Loucy (cell line): ENCODE measurements at regions not wholly inside any gene's neighbourhood (a gene's known extent, or its start where the extent isn't known, plus 50 kb on each side); places are given as distances from the start of the nearest gene placed in this dataset.

Source experiments
- CTCF ChIP-seq: fragments of 200-600 bp; sonication (generic); conservative IDR thresholded peaks from 2 replicates; pipeline ENCODE4 v1.5.1; 2014; ENCODE audit warnings: mild to moderate bottlenecking, antibody characterized with exemption, low read length
- EZH2phosphoT487 ChIP-seq: fragments of 200-600 bp; IDR thresholded peaks from 2 replicates; pipeline ENCODE4 v1.6.1; 2018; ENCODE audit warnings: antibody characterized with exemption, mild to moderate bottlenecking, moderate library complexity, borderline replicate concordance

GRCh38 chr15:29517829-29518228, 248.2 kb upstream of the NSMCE3 start:
- no peak for TF ChIP-seq CTCF
- TF ChIP-seq EZH2phosphoT487, result no peak
